OCI-LY7 (cell line): ENCODE measurements at regions not wholly inside any gene's neighbourhood (a gene's known extent, or its start where the extent isn't known, plus 50 kb on each side); places are given as distances from the start of the nearest gene placed in this dataset.

Source experiments
- EZH2phosphoT487 ChIP-seq: fragments of 200-600 bp; sonication (generic); IDR thresholded peaks from 2 replicates; pipeline ENCODE4 v1.6.1; 2018; ENCODE audit warnings: low read depth, borderline replicate concordance, mild to moderate bottlenecking, mixed run types, antibody characterized with exemption, low read length, moderate library complexity, mixed read lengths
- TF ChIP-seq, protein P1 (sequence below): fragments of 200-600 bp; sonication (generic); conservative IDR thresholded peaks from 2 replicates; pipeline ENCODE4 v1.5.1; 2014; ENCODE audit warnings: mild to moderate bottlenecking, antibody characterized with exemption, low read length, moderate library complexity, mixed read lengths

DNA sequence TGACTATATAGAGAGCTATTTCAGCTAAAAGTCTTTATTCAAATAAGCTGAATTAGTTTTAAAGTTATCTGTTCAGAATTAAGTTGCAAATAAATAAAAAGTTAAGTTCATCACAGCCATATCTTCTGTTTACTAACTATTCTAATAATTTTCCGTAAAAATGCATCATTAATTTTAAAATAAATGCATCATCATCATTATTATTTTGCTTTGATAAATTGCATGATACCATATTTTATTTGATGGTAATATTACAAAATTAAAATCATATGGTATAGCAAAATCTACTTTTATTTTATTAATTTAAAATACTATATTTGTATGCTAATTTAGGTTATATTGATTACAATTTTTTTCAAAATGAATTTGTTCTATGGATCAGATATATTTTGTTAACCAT is 357.3 kb upstream of the NDST4 start:
- TF ChIP-seq, protein P1, sequence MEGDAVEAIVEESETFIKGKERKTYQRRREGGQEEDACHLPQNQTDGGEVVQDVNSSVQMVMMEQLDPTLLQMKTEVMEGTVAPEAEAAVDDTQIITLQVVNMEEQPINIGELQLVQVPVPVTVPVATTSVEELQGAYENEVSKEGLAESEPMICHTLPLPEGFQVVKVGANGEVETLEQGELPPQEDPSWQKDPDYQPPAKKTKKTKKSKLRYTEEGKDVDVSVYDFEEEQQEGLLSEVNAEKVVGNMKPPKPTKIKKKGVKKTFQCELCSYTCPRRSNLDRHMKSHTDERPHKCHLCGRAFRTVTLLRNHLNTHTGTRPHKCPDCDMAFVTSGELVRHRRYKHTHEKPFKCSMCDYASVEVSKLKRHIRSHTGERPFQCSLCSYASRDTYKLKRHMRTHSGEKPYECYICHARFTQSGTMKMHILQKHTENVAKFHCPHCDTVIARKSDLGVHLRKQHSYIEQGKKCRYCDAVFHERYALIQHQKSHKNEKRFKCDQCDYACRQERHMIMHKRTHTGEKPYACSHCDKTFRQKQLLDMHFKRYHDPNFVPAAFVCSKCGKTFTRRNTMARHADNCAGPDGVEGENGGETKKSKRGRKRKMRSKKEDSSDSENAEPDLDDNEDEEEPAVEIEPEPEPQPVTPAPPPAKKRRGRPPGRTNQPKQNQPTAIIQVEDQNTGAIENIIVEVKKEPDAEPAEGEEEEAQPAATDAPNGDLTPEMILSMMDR = no peak
- no peak for TF ChIP-seq EZH2phosphoT487
